Mucosa of descending colon (tissue), 3 donors: ENCODE measurements at regions not wholly inside any gene's neighbourhood (a gene's known extent, or its start where the extent isn't known, plus 50 kb on each side); places are given as distances from the start of the nearest gene placed in this dataset.

Source experiments
- ATAC-seq: fragments of 200-7000 bp; cut with Tn5 transposase; one replicate; pipeline ENCODE4 v1.9.1; 2020; ENCODE audit warnings: mild to moderate bottlenecking, moderate library complexity
- DNase-seq, 3 donors: peaks; one replicate each; pipeline ENCODE4 v3.0.0-alpha.2; 2020
- H3K36me3 ChIP-seq: fragments of 200-600 bp; one replicate; pipeline ENCODE4 v1.8.0; 2021; ENCODE audit warnings: low read depth, mild to moderate bottlenecking
- H3K4me1 ChIP-seq: fragments of 200-600 bp; one replicate; pipeline ENCODE4 v1.8.0; 2021; ENCODE audit warnings: low read depth, mild to moderate bottlenecking
- H3K4me3 ChIP-seq: fragments of 200-600 bp; one replicate; pipeline ENCODE4 v1.8.0; 2021; ENCODE audit warnings: mild to moderate bottlenecking
- H3K9me3 ChIP-seq: fragments of 200-600 bp; one replicate; pipeline ENCODE4 v1.8.0; 2021; ENCODE audit warnings: mild to moderate bottlenecking
- intact Hi-C, 2 donors: fragments of 100-400 bp; cut with DNase I in 1 of 2; cut with micrococcal nuclease in 1 of 2; formaldehyde crosslinking; loops; one replicate each; pipeline versions ENCODE4 v1.11.0 to v1.11.1; 2022; cut with DNase I, micrococcal nuclease
- TF ChIP-seq, protein P1 (sequence below): fragments of 200-600 bp; IDR thresholded peaks from one replicate; pipeline ENCODE4 v1.8.0; 2022; ENCODE audit warnings: antibody characterized with exemption, mild to moderate bottlenecking
- donor health status: DM: no; HTN: no; CAD: no; lungs with moderate emphysema.
- donor health status: DM: no; HTN: no; CAD: no.
- donor health status: DM: no; HTN: yes; CAD: no.

GRCh38 chr3:8206971-8207617 is 294.5 kb upstream of the LMCD1 start:
- no peak for DNase-seq
- H3K4me1 ChIP-seq = no peaks in the 10 kb centered on the region
- intact Hi-C loops = no loop called here
- H3K9me3 ChIP-seq = no peaks in the 10 kb centered on the region
- no peaks in the 10 kb centered on the region for H3K36me3 ChIP-seq
- TF ChIP-seq, protein P1, sequence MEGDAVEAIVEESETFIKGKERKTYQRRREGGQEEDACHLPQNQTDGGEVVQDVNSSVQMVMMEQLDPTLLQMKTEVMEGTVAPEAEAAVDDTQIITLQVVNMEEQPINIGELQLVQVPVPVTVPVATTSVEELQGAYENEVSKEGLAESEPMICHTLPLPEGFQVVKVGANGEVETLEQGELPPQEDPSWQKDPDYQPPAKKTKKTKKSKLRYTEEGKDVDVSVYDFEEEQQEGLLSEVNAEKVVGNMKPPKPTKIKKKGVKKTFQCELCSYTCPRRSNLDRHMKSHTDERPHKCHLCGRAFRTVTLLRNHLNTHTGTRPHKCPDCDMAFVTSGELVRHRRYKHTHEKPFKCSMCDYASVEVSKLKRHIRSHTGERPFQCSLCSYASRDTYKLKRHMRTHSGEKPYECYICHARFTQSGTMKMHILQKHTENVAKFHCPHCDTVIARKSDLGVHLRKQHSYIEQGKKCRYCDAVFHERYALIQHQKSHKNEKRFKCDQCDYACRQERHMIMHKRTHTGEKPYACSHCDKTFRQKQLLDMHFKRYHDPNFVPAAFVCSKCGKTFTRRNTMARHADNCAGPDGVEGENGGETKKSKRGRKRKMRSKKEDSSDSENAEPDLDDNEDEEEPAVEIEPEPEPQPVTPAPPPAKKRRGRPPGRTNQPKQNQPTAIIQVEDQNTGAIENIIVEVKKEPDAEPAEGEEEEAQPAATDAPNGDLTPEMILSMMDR = no peak
- ATAC-seq = no peak
- no peak overlapping the region for H3K4me3 ChIP-seq

DNA sequence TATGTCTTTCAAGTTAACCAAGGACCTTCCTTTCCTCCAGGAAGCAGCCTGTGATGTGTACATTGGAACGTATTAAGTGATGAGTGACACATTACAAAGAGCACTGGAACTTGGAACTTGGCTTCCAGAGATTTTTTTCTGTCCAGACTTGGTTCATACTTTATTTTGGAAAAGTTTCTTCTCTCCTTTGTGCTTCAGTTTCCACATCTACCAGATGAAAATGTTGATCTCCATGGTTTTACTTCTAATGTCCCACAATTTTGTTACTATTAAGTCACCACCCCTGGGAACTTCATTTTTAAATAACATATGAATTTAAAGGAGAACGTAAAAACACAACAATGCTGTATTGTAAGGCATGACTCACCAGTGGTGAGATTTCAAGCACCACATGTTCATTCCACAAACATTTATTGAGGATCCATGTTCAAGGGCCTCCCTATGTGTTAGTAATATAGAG is 290.7 kb upstream of the LMCD1 start:
- ATAC-seq (no peak), DNase-seq (no peak)
- intact Hi-C loops = no loop called here
- Histone ChIP-seq H3K9me3 (no peaks in the 10 kb centered on the region), H3K36me3 (no peaks in the 10 kb centered on the region), H3K4me3 (no peak overlapping the region), H3K4me1 (no peaks in the 10 kb centered on the region)
- TF ChIP-seq, protein P1 = no peak

DNA sequence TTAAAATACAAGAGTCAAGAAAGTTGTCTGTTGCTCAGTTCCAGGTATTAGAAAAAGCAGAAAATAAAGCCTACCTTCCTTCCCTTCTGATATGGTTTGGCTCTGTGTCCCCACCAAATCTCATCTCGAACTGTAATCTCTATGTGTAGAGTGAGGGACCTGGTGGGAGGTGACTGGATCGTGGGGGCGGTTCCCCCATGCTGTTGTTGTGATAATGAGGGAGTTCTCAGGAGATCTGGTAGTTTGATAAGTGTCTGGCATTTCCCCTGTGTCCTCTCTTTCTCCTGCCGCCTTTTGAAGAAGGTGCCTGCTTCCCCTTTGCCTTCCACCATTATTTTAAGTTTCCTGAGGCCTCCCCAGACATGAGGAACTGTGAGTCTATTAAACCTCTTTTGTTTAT is 288.8 kb upstream of the LMCD1 start:
- DNase-seq = no peak
- ATAC-seq = no peak
- Histone ChIP-seq H3K4me1 (no peaks in the 10 kb centered on the region), H3K9me3 (no peaks in the 10 kb centered on the region), H3K4me3 (no peak overlapping the region), H3K36me3 (no peaks in the 10 kb centered on the region)
- TF ChIP-seq, protein P1 = no peak
- intact Hi-C loops = no loop called here

- intact Hi-C loops = no loop called here
- no peaks in the 10 kb centered on the region for H3K36me3 ChIP-seq
- H3K9me3 ChIP-seq = no peaks in the 10 kb centered on the region
- DNase-seq (no peak), ATAC-seq (no peak)
- H3K4me3 ChIP-seq = no peak overlapping the region
- TF ChIP-seq, protein P1 = no peak
- H3K4me1 ChIP-seq = no peaks in the 10 kb centered on the region
Observed at GRCh38 chr3:8213286-8213685, 288.3 kb upstream of the LMCD1 start.

- intact Hi-C loops = no loop called here
- no peaks in the 10 kb centered on the region for H3K4me1 ChIP-seq
- DNase-seq (no peak), ATAC-seq (no peak)
- H3K9me3 ChIP-seq = no peaks in the 10 kb centered on the region
- H3K4me3 ChIP-seq = no peak overlapping the region
- TF ChIP-seq, protein P1 = no peak
- no peaks in the 10 kb centered on the region for H3K36me3 ChIP-seq
Observed at GRCh38 chr3:8215821-8216220, 285.8 kb upstream of the LMCD1 start.
